Cerebellar cortex (tissue), 1 donor: ENCODE measurements at regions not wholly inside any gene's neighbourhood (a gene's known extent, or its start where the extent isn't known, plus 50 kb on each side); places are given as distances from the start of the nearest gene placed in this dataset.

Experiments used
- DNase-seq: peaks from one replicate; pipeline ENCODE4 v3.0.0-alpha.2; 2015; ENCODE audit warnings: low spot score

GRCh38 chr17:51548125-51548524 lies 287.8 kb downstream of the UTP18 start:
- DNase-seq: peak; percentile 65

DNA sequence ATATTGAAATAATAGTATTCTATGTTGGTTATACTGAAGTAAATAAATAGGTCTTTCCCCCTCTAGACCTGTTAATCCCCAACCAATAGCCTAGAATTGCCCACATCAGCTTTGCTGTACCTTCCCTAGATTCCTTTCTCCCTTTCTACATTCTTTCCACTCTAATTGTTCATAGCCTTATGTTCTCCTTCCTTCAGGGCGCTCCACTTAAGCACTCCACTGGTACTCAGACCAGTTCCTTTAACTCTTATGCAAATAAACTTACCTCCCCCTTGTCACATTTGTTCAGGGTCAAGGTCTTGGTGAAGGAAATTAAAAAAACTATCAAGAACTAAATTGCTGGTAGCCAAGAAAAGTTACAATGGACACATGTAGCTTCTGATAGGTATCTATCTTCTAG lies 294.8 kb downstream of the UTP18 start:
- no peak for DNase-seq

- no peak for DNase-seq
Observed at GRCh38 chr17:51559778-51560177, 299.4 kb downstream of the UTP18 start.

- DNase-seq: no peak
Observed at GRCh38 chr17:51560398-51560797, 300.1 kb downstream of the UTP18 start.

DNA sequence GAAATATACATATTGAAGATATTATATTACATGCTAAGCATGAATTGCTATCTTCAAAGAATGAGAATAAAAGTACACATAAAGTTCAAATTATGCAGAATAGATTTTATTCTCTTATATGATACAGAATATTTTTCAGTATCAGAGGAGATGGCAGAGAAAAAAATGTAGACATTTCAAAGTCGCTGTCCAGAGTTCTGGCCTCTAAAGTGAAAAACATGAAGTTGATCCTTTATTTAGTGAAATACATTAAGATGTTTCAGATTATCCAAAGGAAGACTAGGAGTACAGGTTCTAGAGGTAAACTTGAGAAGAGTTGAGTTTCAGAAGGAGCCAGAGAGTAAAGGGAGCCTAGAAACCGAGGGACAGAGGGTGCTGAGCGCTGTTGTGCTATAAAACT lies 303.6 kb downstream of the UTP18 start:
- DNase-seq: no peak

DNA sequence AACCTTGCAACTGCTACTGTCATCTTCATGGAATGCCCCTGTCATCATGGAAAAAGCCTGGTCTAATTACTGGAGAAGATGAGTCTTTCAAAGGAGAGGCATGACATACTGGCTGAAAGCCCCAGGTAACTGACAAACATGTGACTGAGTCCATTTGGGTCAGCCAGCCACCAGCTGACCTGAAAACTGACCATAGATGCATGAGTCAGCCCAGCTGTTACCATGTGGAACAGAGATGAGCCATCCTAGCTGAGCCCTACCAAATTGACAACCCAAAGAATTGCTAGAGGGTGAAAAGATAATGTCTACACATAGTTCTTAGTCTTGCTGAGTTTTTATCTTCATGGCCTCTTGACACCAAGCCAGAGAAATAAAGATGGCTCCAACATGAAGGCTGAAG lies 311.8 kb downstream of the UTP18 start:
- no peak for DNase-seq
